Heart left ventricle (tissue), 13 donors: ENCODE measurements at regions not wholly inside any gene's neighbourhood (a gene's known extent, or its start where the extent isn't known, plus 50 kb on each side); places are given as distances from the start of the nearest gene placed in this dataset.

ENCODE experiments used
- POLR2A ChIP-seq, 2 donors: fragments of 450-650 bp; IDR thresholded peaks; one replicate each; pipeline ENCODE4 v1.6.1; 2017; ENCODE audit warnings: antibody characterized with exemption in 2 of 2, mild to moderate bottlenecking in 2 of 2, moderate library complexity in 2 of 2
- TF ChIP-seq, protein P1 (sequence below), 12 donors: fragments of 200-600 bp; sonication (generic) in 4 of 12; IDR thresholded peaks; one replicate each; pipeline versions ENCODE4 v1.5.0 to v1.8.0; 2018 to 2022; ENCODE audit warnings: antibody characterized with exemption in 12 of 12, mild to moderate bottlenecking in 5 of 12
- donor health status: ischemic (EF 13 %, LVEDD 7.1; RV severe dilation, severe dysfunction).
- donor health status: DM: no; HTN: yes; CAD: no.
- donor health status: DM: no; HTN: no; CAD: no.
- donor health status: ischemic (EF 25% LVEDD 6.9; RV normal size, moderate dysfunction).
- donor health status: ischemic (EF 25% LVEDD 5.7; RV mildly dilated, moderate dysfunction).
- donor health status: ischemic (EF 35%, LVEDD 5.7; RV mildly dilated, moderate dysfunction).
- donor health status: nonischemic (EF 11% LVEDD 7.7; RV severe dilation, severe dysfunction).
- donor health status: DM: yes; HTN: yes; CAD: no.
- donor health status: PGD.
- donor health status: ischemic (EF 29% LVEDD 5.4; RV normal size, mild dysfunction).
- donor health status: nonischemic (EF 23%, LVEDD 6.1; RV moderate dilation, normal function).

DNA sequence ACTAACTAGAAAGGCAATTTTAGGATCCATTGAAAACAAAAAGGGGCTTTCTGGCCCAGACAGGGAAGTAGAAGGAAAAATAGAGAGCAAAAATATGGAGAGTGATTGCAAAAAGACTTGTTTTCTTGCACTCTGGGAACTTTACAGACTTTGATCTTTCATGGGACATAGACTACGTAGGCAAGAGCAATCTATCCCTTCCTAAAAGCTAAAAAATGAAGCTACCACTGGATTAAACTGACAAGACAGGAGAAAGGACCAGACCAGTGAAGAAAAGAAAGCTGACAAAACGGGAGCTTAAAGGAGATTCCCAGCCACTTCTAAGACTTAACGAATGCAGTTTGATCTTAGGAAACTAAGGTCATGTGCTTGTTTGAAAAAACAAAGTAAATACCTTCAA, 524.5 kb downstream of the KLF5 start:
- TF ChIP-seq, protein P1, sequence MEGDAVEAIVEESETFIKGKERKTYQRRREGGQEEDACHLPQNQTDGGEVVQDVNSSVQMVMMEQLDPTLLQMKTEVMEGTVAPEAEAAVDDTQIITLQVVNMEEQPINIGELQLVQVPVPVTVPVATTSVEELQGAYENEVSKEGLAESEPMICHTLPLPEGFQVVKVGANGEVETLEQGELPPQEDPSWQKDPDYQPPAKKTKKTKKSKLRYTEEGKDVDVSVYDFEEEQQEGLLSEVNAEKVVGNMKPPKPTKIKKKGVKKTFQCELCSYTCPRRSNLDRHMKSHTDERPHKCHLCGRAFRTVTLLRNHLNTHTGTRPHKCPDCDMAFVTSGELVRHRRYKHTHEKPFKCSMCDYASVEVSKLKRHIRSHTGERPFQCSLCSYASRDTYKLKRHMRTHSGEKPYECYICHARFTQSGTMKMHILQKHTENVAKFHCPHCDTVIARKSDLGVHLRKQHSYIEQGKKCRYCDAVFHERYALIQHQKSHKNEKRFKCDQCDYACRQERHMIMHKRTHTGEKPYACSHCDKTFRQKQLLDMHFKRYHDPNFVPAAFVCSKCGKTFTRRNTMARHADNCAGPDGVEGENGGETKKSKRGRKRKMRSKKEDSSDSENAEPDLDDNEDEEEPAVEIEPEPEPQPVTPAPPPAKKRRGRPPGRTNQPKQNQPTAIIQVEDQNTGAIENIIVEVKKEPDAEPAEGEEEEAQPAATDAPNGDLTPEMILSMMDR (IDR thresholded peaks at IDR 0.05) = no peak
- TF ChIP-seq POLR2A (IDR thresholded peaks at IDR 0.05) = no peak
